Suprapubic skin (tissue), 4 donors: ENCODE measurements at regions not wholly inside any gene's neighbourhood (a gene's known extent, or its start where the extent isn't known, plus 50 kb on each side); places are given as distances from the start of the nearest gene placed in this dataset.

ENCODE experiments used
- POLR2A ChIP-seq, 2 donors: fragments of 450-650 bp; IDR thresholded peaks; one replicate each; pipeline ENCODE4 v1.6.1; 2017; ENCODE audit warnings: antibody characterized with exemption in 2 of 2, mild to moderate bottlenecking in 2 of 2, moderate library complexity in 2 of 2
- POLR2AphosphoS5 ChIP-seq, 3 donors: sonication (generic); formaldehyde crosslinking; IDR thresholded peaks; one replicate each; pipeline ENCODE4 v1.6.1; 2017; ENCODE audit warnings: antibody characterized with exemption in 3 of 3
- TF ChIP-seq, protein P1 (sequence below), 2 donors: fragments of 200-600 bp in 1 of 2; fragments of 450-650 bp in 1 of 2; sonication (generic) in 1 of 2; IDR thresholded peaks; one replicate each; pipeline ENCODE4 v1.5.1; 2016 to 2019; ENCODE audit warnings: antibody characterized with exemption in 2 of 2, mild to moderate bottlenecking in 1 of 2, moderate library complexity in 1 of 2

GRCh38 chr4:34037280-34037679 is 2207.0 kb downstream of the ARAP2 start:
- TF ChIP-seq, protein P1, sequence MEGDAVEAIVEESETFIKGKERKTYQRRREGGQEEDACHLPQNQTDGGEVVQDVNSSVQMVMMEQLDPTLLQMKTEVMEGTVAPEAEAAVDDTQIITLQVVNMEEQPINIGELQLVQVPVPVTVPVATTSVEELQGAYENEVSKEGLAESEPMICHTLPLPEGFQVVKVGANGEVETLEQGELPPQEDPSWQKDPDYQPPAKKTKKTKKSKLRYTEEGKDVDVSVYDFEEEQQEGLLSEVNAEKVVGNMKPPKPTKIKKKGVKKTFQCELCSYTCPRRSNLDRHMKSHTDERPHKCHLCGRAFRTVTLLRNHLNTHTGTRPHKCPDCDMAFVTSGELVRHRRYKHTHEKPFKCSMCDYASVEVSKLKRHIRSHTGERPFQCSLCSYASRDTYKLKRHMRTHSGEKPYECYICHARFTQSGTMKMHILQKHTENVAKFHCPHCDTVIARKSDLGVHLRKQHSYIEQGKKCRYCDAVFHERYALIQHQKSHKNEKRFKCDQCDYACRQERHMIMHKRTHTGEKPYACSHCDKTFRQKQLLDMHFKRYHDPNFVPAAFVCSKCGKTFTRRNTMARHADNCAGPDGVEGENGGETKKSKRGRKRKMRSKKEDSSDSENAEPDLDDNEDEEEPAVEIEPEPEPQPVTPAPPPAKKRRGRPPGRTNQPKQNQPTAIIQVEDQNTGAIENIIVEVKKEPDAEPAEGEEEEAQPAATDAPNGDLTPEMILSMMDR (IDR thresholded peaks at IDR 0.05), result no peak
- TF ChIP-seq POLR2AphosphoS5 (IDR thresholded peaks at IDR 0.05), result no peak
- TF ChIP-seq POLR2A (IDR thresholded peaks at IDR 0.05), result no peak
